ENCODE measurements at regions not wholly inside any gene's neighbourhood (a gene's known extent, or its start where the extent isn't known, plus 50 kb on each side); places are given as distances from the start of the nearest gene placed in this dataset.

GRCh38 chr6:155881826-155882526 is 426.3 kb upstream of the NOX3 start:
- no peak for TF ChIP-seq EZH2 (IDR thresholded peaks at IDR 0.05; ENCODE audit: insufficient read depth, poor library complexity, severe bottlenecking)
- no peak for TF ChIP-seq EZH2phosphoT487 (IDR thresholded peaks at IDR 0.05; ENCODE audit: insufficient read depth, low read depth)

All from GM23248 (cell line).